H9 (cell line): ENCODE measurements at regions not wholly inside any gene's neighbourhood (a gene's known extent, or its start where the extent isn't known, plus 50 kb on each side); places are given as distances from the start of the nearest gene placed in this dataset.

ENCODE experiments used
- DNase-seq: peaks from one replicate; pipeline ENCODE4 v3.0.0-alpha.2; 2017
- H2AFZ ChIP-seq: one replicate; pipeline ENCODE4 v1.6.1; 2013; ENCODE audit warnings: mild to moderate bottlenecking, low read length, control low read depth, moderate library complexity
- H2AK5ac ChIP-seq: 2 replicates; pipeline ENCODE4 v1.6.1; 2013; ENCODE audit warnings: low read length, control low read depth, mixed read lengths; ENCODE audit not compliant: insufficient read length
- H2BK120ac ChIP-seq: one replicate; pipeline ENCODE4 v1.6.1; 2013; ENCODE audit warnings: low read depth, mild to moderate bottlenecking, low read length, control low read depth, inconsistent platforms; ENCODE audit not compliant: poor library complexity, severe bottlenecking
- H2BK12ac ChIP-seq: 2 replicates; pipeline ENCODE4 v1.6.1; 2013; ENCODE audit warnings: low read length, control low read depth, mixed read lengths, low read depth; ENCODE audit not compliant: insufficient read length
- H2BK15ac ChIP-seq: 2 replicates; pipeline ENCODE4 v1.6.1; 2013; ENCODE audit warnings: low read depth, low read length, control low read depth
- H2BK20ac ChIP-seq: one replicate; pipeline ENCODE4 v1.6.1; 2013; ENCODE audit warnings: low read depth, mild to moderate bottlenecking, low read length, control low read depth, inconsistent platforms; ENCODE audit not compliant: poor library complexity, severe bottlenecking
- H2BK5ac ChIP-seq: 2 replicates; pipeline ENCODE4 v1.6.1; 2013; ENCODE audit warnings: low read length, control low read depth, mixed read lengths; ENCODE audit not compliant: insufficient read length
- H3K14ac ChIP-seq: 2 replicates; pipeline ENCODE4 v1.6.1; 2013; ENCODE audit warnings: low read length, control low read depth; ENCODE audit not compliant: insufficient read depth
- H3K18ac ChIP-seq: 2 replicates; pipeline ENCODE4 v1.6.1; 2013; ENCODE audit warnings: low read depth, mild to moderate bottlenecking, mixed read lengths, low read length, control low read depth; ENCODE audit not compliant: insufficient read length
- H3K23ac ChIP-seq: 2 replicates; pipeline ENCODE4 v1.6.1; 2013; ENCODE audit warnings: low read length, control low read depth, mixed read lengths, low read depth; ENCODE audit not compliant: insufficient read length
- H3K23me2 ChIP-seq: 2 replicates; pipeline ENCODE4 v1.6.1; 2013; ENCODE audit warnings: low read depth, mild to moderate bottlenecking, mixed read lengths, low read length, control low read depth; ENCODE audit not compliant: insufficient read length, poor library complexity, severe bottlenecking
- H3K27ac ChIP-seq: 2 replicates; pipeline ENCODE4 v1.5.1; 2013; ENCODE audit warnings: low read length, control low read depth, mixed read lengths, low read depth; ENCODE audit not compliant: insufficient read length
- H3K27me3 ChIP-seq: 2 replicates; pipeline ENCODE4 v1.6.1; 2013; ENCODE audit warnings: low read length, control low read depth, inconsistent platforms; ENCODE audit not compliant: insufficient read depth
- H3K4ac ChIP-seq: 2 replicates; pipeline ENCODE4 v1.6.1; 2013; ENCODE audit warnings: low read depth, mild to moderate bottlenecking, control low read depth, inconsistent platforms, low read length, moderate library complexity
- H3K4me1 ChIP-seq: 2 replicates; pipeline ENCODE4 v1.6.1; 2013; ENCODE audit warnings: low read length, control low read depth, inconsistent platforms; ENCODE audit not compliant: insufficient read depth
- H3K4me2 ChIP-seq: 2 replicates; pipeline ENCODE4 v1.6.1; 2013; ENCODE audit warnings: low read length, control low read depth, mixed read lengths; ENCODE audit not compliant: insufficient read length, insufficient read depth
- H3K56ac ChIP-seq: 2 replicates; pipeline ENCODE4 v1.6.1; 2013; ENCODE audit warnings: low read depth, mild to moderate bottlenecking, mixed read lengths, low read length, control low read depth; ENCODE audit not compliant: insufficient read length
- H3K79me1 ChIP-seq: 2 replicates; pipeline ENCODE4 v1.6.1; 2013; ENCODE audit warnings: low read depth, mild to moderate bottlenecking, moderate library complexity, low read length, control low read depth, inconsistent platforms; ENCODE audit not compliant: insufficient read depth, poor library complexity, severe bottlenecking
- H3K79me2 ChIP-seq: 2 replicates; pipeline ENCODE4 v1.6.1; 2013; ENCODE audit warnings: low read length, control low read depth, inconsistent platforms; ENCODE audit not compliant: insufficient read depth
- H3K9ac ChIP-seq: 2 replicates; pipeline ENCODE4 v1.6.1; 2013; ENCODE audit warnings: low read length, control low read depth, mixed read lengths; ENCODE audit not compliant: insufficient read length; ENCODE audit errors: extremely low read depth
- H3K9me3 ChIP-seq: one replicate; pipeline ENCODE4 v1.6.1; 2013; ENCODE audit warnings: low read depth, low read length, inconsistent platforms; ENCODE audit not compliant: control insufficient read depth
- H3T11ph ChIP-seq: one replicate; pipeline ENCODE4 v1.6.1; 2013; ENCODE audit warnings: mild to moderate bottlenecking, low read length, control low read depth, inconsistent platforms
- H4K20me1 ChIP-seq: one replicate; pipeline ENCODE4 v1.6.1; 2013; ENCODE audit not compliant: control insufficient read depth, insufficient read length, insufficient read depth
- H4K5ac ChIP-seq: 2 replicates; pipeline ENCODE4 v1.6.1; 2013; ENCODE audit warnings: low read depth, mild to moderate bottlenecking, mixed read lengths, low read length, control low read depth; ENCODE audit not compliant: insufficient read length
- H4K8ac ChIP-seq: replicated peaks from 2 replicates; pipeline ENCODE4 v1.6.1; 2013; ENCODE audit warnings: low read length, control low read depth, mixed read lengths, low read depth; ENCODE audit not compliant: insufficient read length
- H4K91ac ChIP-seq: 2 replicates; pipeline ENCODE4 v1.6.1; 2013; ENCODE audit warnings: low read depth, mild to moderate bottlenecking, moderate library complexity, mixed read lengths, low read length, control low read depth; ENCODE audit not compliant: insufficient read length
- H3K27ac Mint-ChIP-seq, 3 experiments: 2 replicates in 2 of 3; 3 replicates in 1 of 3; pipeline ENCODE4 v1.8.0; 2020 to 2021; ENCODE audit warnings: mixed read lengths in 3 of 3, mild to moderate bottlenecking in 1 of 3, moderate library complexity in 1 of 3
- H3K27me3 Mint-ChIP-seq: 2 replicates; pipeline ENCODE4 v1.8.0; 2021; ENCODE audit warnings: low read depth, mild to moderate bottlenecking, moderate library complexity, mixed read lengths
- H3K36me3 Mint-ChIP-seq, 3 experiments: 2 replicates in 2 of 3; 3 replicates in 1 of 3; pipeline ENCODE4 v1.8.0; 2020 to 2021; ENCODE audit warnings: low read depth in 3 of 3, mixed read lengths in 3 of 3; ENCODE audit not compliant: insufficient read depth in 1 of 3
- H3K4me1 Mint-ChIP-seq, 2 experiments: 2 replicates each; pipeline ENCODE4 v1.8.0; 2020; ENCODE audit warnings: mixed read lengths in 2 of 2
- H3K4me3 Mint-ChIP-seq, 2 experiments: 2 replicates in 1 of 2; 3 replicates in 1 of 2; pipeline ENCODE4 v1.8.0; 2020 to 2021; ENCODE audit warnings: mild to moderate bottlenecking in 2 of 2, mixed read lengths in 2 of 2, moderate library complexity in 1 of 2
- H3K9me3 Mint-ChIP-seq, 2 experiments: 2 replicates in 1 of 2; 3 replicates in 1 of 2; pipeline ENCODE4 v1.8.0; 2020; ENCODE audit warnings: mild to moderate bottlenecking in 2 of 2, mixed read lengths in 2 of 2, moderate library complexity in 1 of 2
- WGBS: extraction: QIAGEN DNeasy Blood & Tissue Kit; methylation state at CpG from one replicate; pipeline ENCODE4 v1.1.7; 2013; ENCODE audit warnings: missing lambda C conversion rate, low lambda C conversion rate, mixed read lengths; ENCODE audit not compliant: insufficient read length; ENCODE audit errors: extremely low coverage; 5-methylcytosine and 5-hydroxymethylcytosine counted together
- TF ChIP-seq, protein P1 (sequence below): fragments of 200-600 bp; sonication (generic); conservative IDR thresholded peaks from 3 replicates; pipeline ENCODE4 v1.8.0; 2021; ENCODE audit warnings: antibody characterized with exemption, mild to moderate bottlenecking

DNA sequence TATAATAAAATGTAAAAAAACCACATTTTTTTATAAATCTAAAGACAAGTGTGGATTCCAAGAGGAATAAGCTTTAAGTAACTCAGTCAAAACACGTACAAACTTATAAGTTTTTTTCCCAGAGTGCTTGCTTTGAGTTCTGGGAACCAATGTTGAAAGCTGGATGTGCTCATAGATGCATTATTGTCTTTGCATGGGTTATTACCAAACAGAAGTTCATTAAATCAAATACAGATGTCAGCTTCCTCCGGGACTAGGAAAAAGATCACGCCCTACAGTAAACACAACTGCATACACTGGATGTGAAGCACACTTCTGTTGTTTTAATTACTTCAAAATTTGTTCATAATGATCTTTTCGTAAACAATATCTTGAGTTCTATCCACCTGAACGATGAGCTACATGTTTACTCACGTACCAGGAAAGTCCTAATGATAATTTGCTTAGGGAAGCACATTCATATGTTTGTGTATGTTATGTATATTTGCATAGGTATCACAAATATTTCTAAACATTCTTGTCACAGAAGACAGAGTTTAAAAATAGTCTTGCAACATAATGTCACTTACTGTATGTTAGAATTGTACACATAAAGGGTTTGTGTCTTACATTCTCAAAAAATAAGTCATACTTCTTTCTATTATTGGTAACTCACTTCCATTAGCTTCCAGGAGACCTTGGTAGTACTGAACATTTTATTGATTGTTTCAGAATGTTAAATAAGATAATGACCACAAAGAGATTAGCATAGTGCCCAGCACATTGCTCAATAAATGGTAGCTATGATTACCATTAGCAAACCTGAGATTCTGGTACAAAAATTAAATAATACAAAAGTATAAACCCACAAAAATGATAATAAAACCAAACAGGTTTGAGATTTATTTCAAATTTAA lies 427.4 kb downstream of the CETN3 start:
- Mint-ChIP-seq H3K9me3 (no peaks in the 10 kb centered on the region; a peak in 2 of 5 replicates), H3K27me3 (no peaks in the 10 kb centered on the region), H3K36me3 (peaks cover 0 to 5% (median 0%) of the 10 kb centered on the region in 3 experiments; a peak in 2 of 7 replicates), H3K4me1 (peaks cover 2 to 13% of the 10 kb centered on the region in 2 experiments; a peak in 3 of 4 replicates), H3K27ac (no peak overlapping the region), H3K4me3 (no peak overlapping the region)
- no peak overlapping the region for H2BK120ac ChIP-seq
- no peaks in the 10 kb centered on the region for H3K9me3 ChIP-seq
- H3K4me1 ChIP-seq: peaks cover 3% of the 10 kb centered on the region; the same call in 1 of the 2 replicates
- no peak overlapping the region for H2BK20ac ChIP-seq
- no peak overlapping the region for H3T11ph ChIP-seq
- no peaks in the 10 kb centered on the region for H3K79me1 ChIP-seq
- H3K27me3 ChIP-seq: no peaks in the 10 kb centered on the region
- no peak overlapping the region for H3K27ac ChIP-seq
- no peak overlapping the region for H3K56ac ChIP-seq
- H2AFZ ChIP-seq: no peak overlapping the region
- H2BK15ac ChIP-seq: no peak overlapping the region
- H2BK5ac ChIP-seq: no peak overlapping the region
- no peaks in the 10 kb centered on the region for H3K79me2 ChIP-seq
- no peak overlapping the region for H3K18ac ChIP-seq
- no peak overlapping the region for H3K9ac ChIP-seq
- H2AK5ac ChIP-seq: no peak overlapping the region
- DNase-seq: no peak
- WGBS: no CpG with 5 or more reads among the region's 6 CpGs
- H3K23me2 ChIP-seq: no peaks in the 10 kb centered on the region
- no peaks in the 10 kb centered on the region for H4K20me1 ChIP-seq
- no peak overlapping the region for H3K4me2 ChIP-seq
- TF ChIP-seq, protein P1, sequence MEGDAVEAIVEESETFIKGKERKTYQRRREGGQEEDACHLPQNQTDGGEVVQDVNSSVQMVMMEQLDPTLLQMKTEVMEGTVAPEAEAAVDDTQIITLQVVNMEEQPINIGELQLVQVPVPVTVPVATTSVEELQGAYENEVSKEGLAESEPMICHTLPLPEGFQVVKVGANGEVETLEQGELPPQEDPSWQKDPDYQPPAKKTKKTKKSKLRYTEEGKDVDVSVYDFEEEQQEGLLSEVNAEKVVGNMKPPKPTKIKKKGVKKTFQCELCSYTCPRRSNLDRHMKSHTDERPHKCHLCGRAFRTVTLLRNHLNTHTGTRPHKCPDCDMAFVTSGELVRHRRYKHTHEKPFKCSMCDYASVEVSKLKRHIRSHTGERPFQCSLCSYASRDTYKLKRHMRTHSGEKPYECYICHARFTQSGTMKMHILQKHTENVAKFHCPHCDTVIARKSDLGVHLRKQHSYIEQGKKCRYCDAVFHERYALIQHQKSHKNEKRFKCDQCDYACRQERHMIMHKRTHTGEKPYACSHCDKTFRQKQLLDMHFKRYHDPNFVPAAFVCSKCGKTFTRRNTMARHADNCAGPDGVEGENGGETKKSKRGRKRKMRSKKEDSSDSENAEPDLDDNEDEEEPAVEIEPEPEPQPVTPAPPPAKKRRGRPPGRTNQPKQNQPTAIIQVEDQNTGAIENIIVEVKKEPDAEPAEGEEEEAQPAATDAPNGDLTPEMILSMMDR: no peak
- H4K91ac ChIP-seq: no peak overlapping the region
- H3K14ac ChIP-seq: no peak overlapping the region
- no peak overlapping the region for H4K8ac ChIP-seq
- H3K4ac ChIP-seq: no peak overlapping the region
- no peak overlapping the region for H2BK12ac ChIP-seq
- H4K5ac ChIP-seq: no peak overlapping the region
- H3K23ac ChIP-seq: no peak overlapping the region
